NCI-H1694 treated with DMSO at 0.1 percent for 48 hours (cell line): ENCODE measurements at regions not wholly inside any gene's neighbourhood (a gene's known extent, or its start where the extent isn't known, plus 50 kb on each side); places are given as distances from the start of the nearest gene placed in this dataset.
"Not testable (repeated sequence)": the region's sequence is repeated elsewhere in the genome, so short reads cannot be mapped to it uniquely, and the experiment has no call there.

Experiments
- DNase-seq: peaks from one replicate; lab custom pipeline; 2025; lab: John Stamatoyannopoulos, UW

- no peak for DNase-seq
Measured at GRCh38 chr4:74544655-74545361, 99.9 kb downstream of the AREG start.

- DNase-seq, result no peak
Measured at GRCh38 chr4:74545448-74545847, 100.5 kb downstream of the AREG start.

- DNase-seq, result no peak
Measured at GRCh38 chr4:74546057-74546456, 101.1 kb downstream of the AREG start.

- DNase-seq, result no peak
Measured at GRCh38 chr4:74547042-74547441, 102.1 kb downstream of the AREG start.

- no peak for DNase-seq
Measured at GRCh38 chr4:74548561-74548960, 103.6 kb downstream of the AREG start.

- no peak for DNase-seq
Measured at GRCh38 chr4:74549936-74550335, 105.0 kb downstream of the AREG start.

GRCh38 chr4:74555231-74555630 is 110.3 kb downstream of the AREG start:
- DNase-seq, result no peak

- no peak for DNase-seq
Measured at GRCh38 chr4:74555843-74556242, 110.9 kb downstream of the AREG start.

GRCh38 chr4:74559853-74560252 is 114.9 kb downstream of the AREG start:
- no peak for DNase-seq

GRCh38 chr4:74567981-74568380 is 123.0 kb downstream of the AREG start:
- DNase-seq, result no peak

GRCh38 chr4:74570095-74570494 is 125.2 kb downstream of the AREG start:
- DNase-seq, result no peak

GRCh38 chr4:74578329-74578728 is 133.4 kb downstream of the AREG start:
- DNase-seq, result no peak

- not testable (repeated sequence) for DNase-seq
Measured at GRCh38 chr4:74578865-74579264, 133.9 kb downstream of the AREG start.

GRCh38 chr4:74583089-74583700 is 138.3 kb downstream of the AREG start:
- no peak for DNase-seq

GRCh38 chr4:74583757-74584156 is 138.8 kb downstream of the AREG start:
- no peak for DNase-seq

GRCh38 chr4:74588350-74588749 is 143.4 kb downstream of the AREG start:
- no peak for DNase-seq

- no peak for DNase-seq
Measured at GRCh38 chr4:74590476-74590875, 145.5 kb downstream of the AREG start.

GRCh38 chr4:74598611-74599325 is 153.8 kb downstream of the AREG start:
- DNase-seq, result no peak

- no peak for DNase-seq
Measured at GRCh38 chr4:74603186-74603585, 158.2 kb downstream of the AREG start.

GRCh38 chr4:74608151-74608949 is 163.4 kb downstream of the AREG start:
- no peak for DNase-seq

- no peak for DNase-seq
Measured at GRCh38 chr4:74610491-74610890, 165.6 kb downstream of the AREG start.

- DNase-seq, result no peak
Measured at GRCh38 chr4:74612837-74613236, 167.9 kb downstream of the AREG start.
